ENCODE measurements at regions not wholly inside any gene's neighbourhood (a gene's known extent, or its start where the extent isn't known, plus 50 kb on each side); places are given as distances from the start of the nearest gene placed in this dataset.

GRCh38 chr7:130929896-130930659 is 196.1 kb upstream of the KLF14 start:
- no peak for DNase-seq

DNA sequence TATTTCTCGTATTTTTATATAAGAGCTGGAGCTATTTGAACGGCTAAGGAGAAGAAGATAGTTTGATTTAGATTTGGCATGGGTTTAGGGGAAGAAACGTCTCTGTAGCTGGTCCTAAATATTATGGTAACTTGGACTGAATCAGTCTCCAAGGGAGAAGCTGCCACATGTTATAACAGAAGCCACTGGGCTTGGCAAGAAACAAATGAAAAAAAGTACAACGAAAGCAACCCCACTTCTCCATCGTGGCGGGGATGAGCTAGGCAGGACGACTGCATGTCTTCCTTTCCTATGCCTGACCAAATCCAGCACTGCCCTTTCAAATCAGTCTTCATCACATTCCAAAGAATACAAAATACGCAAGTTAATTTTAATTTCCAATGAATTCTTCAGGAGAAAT is 196.7 kb upstream of the KLF14 start:
- no peak for DNase-seq

GRCh38 chr7:130931423-130931822 is 197.4 kb upstream of the KLF14 start:
- DNase-seq: no peak

DNA sequence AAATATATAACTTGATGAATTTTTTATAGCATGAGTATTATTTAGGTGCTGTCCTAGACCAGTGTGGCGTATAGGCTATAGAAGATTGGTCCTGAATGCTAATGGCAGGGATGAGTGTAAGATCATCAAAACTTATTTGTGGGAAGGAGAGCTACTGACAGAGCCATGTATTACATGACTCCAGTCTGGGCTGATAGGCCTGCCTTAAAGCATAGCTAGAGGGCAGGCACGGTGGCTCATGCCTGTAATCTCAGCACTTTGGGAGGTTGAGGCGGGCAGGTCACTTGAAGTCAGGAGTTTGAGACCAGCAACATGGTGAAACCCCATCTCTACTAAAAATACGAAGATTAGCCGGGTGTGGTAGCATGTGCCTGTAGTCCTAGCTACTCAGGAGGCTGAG is 198.1 kb upstream of the KLF14 start:
- no peak for DNase-seq

DNA sequence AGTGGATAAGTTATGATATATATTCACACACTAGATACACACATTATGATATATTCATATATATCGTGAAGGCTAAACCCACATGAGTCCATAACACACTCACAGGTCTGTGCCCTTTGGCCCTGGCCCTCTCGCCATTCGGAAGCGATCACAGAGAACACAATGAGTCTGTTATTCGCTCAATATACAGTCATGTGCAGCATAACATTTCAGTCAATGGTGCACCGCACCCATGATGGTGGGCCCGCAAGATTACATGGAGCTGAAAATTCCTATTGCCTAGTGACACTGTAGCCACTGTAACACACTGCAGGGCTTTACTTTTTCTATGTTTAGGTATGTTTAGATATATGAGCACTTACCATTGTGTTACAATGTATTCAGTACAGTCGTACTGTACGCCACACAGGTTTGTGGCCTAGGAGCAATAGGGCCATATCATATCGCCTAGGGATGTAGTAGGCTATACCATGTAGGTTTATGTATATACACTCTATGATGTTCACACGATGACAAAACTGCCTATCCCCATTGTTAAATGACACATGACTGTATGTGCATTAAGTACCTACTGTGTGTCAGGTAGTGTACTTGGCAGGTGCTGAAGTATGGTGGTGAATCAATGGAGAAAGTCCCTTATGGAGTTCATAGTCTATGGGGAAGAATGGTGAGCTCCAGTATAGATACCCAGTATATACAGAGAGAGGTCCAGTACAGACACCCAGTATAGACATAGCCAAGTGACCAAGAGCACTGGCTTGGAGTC is 198.8 kb upstream of the KLF14 start:
- no peak for DNase-seq

DNA sequence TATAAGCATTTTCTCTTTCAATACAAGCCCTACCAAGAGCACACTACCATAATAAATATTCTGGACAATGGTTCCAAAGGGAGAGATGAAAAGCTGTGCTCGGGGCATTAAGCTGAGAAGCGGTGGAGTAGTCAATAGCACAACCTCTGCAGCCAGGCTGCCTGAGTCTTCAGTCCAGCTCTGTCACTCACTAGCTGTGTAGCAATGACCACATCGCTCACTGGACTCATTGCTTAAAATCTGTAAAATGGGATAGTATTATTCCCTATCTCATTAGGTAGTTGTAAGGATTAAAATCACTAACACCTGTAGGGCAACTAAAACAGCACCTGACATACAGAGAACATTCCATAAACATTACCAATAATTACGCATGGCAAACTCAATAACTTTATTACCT is 199.9 kb upstream of the KLF14 start:
- no peak for DNase-seq

DNA sequence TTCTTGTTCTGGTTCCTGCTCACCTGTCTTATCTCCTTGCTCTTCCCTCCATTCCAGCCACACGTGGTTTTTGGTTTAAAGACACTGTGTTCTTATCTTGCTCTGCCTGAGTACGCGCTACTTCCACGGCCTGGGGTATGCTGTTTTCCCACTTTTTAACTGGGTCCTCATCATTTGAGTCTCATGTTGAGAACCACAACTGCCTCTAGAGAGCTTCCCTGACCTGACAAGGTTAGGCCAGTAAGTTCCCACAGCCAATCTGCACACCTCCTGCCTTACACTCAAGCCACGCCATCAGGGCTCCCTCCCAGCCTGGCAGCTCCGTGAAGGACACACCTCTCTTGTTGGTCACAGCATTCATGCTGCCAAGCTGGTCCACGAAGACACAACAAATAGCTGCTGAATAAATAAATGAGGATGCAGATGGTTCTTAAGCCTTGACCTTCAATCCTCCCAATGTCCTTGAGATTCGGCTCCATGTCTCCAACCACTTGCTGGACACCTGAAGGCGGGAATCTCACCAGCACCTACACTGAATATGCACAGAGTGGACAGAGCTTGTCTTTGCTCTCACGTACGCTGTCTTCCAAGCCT is 201.7 kb upstream of the KLF14 start:
- no peak for DNase-seq

- DNase-seq: no peak
Observed at GRCh38 chr7:130936202-130936931, 202.4 kb upstream of the KLF14 start.

GRCh38 chr7:130937016-130937415 is 203.0 kb upstream of the KLF14 start:
- no peak for DNase-seq

- no peak for DNase-seq
Observed at GRCh38 chr7:130937830-130938229, 203.8 kb upstream of the KLF14 start.

DNA sequence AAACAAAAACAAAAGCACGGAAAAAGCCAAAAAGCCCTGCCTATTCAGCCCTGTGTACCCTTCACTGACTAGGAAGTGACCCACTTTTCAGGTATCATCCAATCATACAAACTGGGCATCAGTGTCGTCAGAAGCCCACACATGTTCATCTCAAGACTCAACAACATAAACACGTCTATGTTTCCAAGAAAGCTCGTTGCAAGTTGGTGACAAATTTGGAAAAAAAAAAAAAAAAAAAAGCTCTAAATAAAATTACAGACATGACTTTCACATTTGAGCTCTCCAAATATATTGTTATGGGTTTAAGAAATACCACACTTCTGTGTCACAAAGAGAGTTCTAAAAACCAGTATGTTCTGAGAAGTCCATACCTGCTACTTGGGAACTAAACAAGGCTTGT is 204.7 kb upstream of the KLF14 start:
- DNase-seq: no peak

GRCh38 chr7:130939321-130940095 is 205.5 kb upstream of the KLF14 start:
- DNase-seq: no peak

DNA sequence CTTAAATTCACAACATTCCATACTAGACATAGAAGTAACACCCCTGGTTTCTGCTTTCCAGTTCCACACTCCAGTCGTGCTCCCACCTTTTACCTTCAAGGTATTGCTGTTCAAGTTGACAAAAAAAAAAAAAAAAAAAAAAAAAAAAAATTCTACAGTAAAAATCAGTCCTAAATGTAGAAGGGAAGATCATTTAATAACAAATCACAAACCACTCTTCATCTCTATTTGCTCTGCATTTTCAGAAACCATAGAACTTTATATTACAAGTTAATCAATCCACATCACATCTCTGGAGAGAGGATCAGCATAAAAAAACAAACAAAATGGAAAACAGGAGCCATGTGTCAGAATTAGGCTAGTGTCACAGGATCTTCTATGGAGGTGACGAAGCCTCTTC is 206.3 kb upstream of the KLF14 start:
- DNase-seq: no peak

DNA sequence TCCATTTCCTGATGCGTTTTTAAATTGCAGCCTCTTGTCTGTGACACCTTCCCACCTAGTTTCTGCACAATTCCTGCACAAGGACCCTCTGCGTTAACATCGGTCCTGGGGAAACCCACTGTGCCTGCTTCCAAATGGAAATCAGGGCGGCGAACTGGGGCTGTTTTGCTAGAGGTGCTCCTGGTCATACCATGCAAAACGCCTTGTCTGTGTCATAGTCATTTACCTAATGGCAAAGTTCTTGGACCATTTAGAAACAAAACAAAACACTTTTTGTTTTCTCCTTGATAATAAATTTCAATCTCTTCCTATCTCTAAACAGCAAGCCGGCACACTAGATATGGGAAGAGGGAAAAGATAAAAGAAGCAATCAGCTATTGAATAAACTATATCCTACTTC is 206.9 kb upstream of the KLF14 start:
- DNase-seq: no peak

GRCh38 chr7:130941322-130942210 is 207.6 kb upstream of the KLF14 start:
- peak in 2 of 3 donors; percentile 45 to 52 for DNase-seq

DNA sequence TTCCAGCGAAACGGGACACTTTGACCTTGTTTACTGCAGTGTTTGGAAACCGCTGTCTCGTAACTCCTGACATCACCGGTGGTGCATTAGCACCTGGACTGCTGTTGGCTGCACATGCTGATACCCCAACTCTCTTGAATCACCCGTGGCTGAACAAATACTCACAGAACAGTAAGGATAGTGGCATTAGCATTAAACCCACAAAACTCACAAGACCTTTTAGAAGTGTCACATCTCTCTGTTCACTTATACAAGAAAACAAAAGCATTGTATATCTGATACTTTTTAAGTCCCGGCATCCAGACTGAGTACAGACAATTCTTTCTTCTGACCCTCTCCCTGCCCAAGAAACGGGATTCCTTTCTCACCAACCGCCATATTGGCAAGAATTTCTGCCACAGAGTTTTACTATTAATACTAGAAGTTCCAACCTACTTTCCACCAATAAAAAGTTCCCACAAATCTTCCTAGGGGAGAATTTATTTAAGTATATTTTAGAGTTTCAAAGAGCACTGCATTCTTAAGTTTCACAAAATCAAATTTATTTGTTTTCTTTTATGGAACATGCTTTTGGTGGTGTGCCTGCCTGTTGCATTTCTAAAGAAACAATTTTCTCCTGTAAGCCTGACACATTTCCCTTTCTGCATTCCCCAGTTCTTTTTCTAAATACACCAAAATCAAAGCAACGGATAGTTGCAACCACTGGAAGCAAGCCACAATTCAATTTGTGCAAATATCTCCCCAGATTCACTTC is 208.4 kb upstream of the KLF14 start:
- peak in 1 of 3 donors; percentile 44 for DNase-seq

GRCh38 chr7:130943336-130943901 is 209.4 kb upstream of the KLF14 start:
- peak in 1 of 3 donors; percentile 41 for DNase-seq

- DNase-seq: no peak
Observed at GRCh38 chr7:130943981-130944380, 210.0 kb upstream of the KLF14 start.

- no peak for DNase-seq
Observed at GRCh38 chr7:130944997-130945396, 211.0 kb upstream of the KLF14 start.

Data from muscle of back (tissue), 3 donors.